ENCODE measurements at regions not wholly inside any gene's neighbourhood (a gene's known extent, or its start where the extent isn't known, plus 50 kb on each side); places are given as distances from the start of the nearest gene placed in this dataset.
A peak's percentile ranks its signal among the peaks of the same experiment; 100 is the strongest.

DNA sequence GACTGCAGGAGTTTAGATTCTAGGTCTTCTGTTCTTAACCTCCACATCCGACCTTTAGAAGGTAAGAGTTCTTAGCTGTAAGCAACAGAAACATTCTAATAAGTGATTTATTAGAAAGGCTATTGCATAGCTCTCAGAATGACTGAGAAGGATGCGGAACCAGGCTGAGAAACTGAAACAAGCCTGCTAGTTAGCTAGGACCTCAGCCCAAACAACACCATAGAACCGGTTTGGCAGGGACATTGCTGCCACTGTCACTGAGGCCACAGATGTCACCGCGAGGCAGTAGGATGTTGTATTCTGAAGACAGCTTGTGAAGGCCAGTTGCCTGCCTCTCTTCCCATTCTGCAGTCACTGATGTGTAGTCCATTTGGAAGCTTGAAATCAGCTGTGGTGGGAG is 160.0 kb upstream of the ARX start:
- Histone ChIP-seq H3K4me1 (ENCODE audit: control insufficient read depth, insufficient read depth, low read length) (peaks cover 28% of the 10 kb centered on the region), H3K9ac (ENCODE audit: low read depth, low read length) (no peak overlapping the region), H3K9me3 (ENCODE audit: control insufficient read depth, insufficient read depth, low read length) (no peaks in the 10 kb centered on the region), H3K4me3 (ENCODE audit: low read depth, low read length) (no peak overlapping the region), H3K27me3 (ENCODE audit: control insufficient read depth, insufficient read depth, low read length) (no peaks in the 10 kb centered on the region), H3K36me3 (ENCODE audit: control insufficient read depth, insufficient read depth, low read length) (no peaks in the 10 kb centered on the region)

DNA sequence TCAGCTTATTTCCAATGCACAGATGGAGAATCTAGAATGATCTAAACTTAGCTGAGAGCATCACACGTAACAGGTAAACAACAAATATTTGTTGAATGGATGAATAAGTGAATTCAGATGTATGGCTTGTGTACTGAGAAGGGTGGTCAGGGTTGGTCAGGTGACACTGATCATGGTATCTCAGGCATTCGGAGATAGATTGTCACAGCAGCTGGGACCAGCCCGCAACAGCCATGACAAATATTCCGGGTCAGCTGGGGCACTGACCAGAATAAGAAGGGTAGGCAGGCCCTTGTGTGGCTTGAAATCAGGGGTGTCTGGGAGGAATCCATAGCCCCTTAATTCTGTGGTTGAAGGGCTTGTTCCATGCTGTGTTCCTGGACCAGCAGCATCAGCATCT is 159.4 kb upstream of the ARX start:
- Histone ChIP-seq H3K4me1 (ENCODE audit: control insufficient read depth, insufficient read depth, low read length) (peaks cover 28% of the 10 kb centered on the region), H3K4me3 (ENCODE audit: low read depth, low read length) (no peak overlapping the region), H3K27me3 (ENCODE audit: control insufficient read depth, insufficient read depth, low read length) (no peaks in the 10 kb centered on the region), H3K36me3 (ENCODE audit: control insufficient read depth, insufficient read depth, low read length) (no peaks in the 10 kb centered on the region), H3K9me3 (ENCODE audit: control insufficient read depth, insufficient read depth, low read length) (no peaks in the 10 kb centered on the region), H3K9ac (ENCODE audit: low read depth, low read length) (no peak overlapping the region)

DNA sequence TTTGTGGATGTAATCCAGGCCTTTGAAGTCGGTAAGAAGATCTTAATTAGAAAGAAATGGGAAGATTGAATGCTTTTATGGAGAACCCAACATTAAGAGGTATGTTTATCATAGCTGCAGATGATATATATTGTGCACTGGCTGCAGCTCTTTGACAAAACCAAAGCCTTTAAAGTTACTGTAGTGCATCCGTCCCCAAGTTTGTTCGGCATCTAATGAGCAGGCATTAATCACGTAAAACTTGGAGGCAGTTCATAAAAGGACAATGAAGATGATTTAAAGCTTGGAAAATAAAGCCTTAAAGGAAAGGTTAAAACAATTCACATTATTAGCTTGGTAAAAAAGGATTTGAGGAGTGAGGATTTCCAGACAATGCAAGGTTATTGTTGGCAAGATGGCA is 150.8 kb upstream of the ARX start:
- no peaks in the 10 kb centered on the region for H3K9me3 ChIP-seq (ENCODE audit: control insufficient read depth, insufficient read depth, low read length)
- H3K36me3 ChIP-seq (ENCODE audit: control insufficient read depth, insufficient read depth, low read length), result no peaks in the 10 kb centered on the region
- H3K9ac ChIP-seq (ENCODE audit: low read depth, low read length), result no peak overlapping the region
- no peak overlapping the region for H3K4me3 ChIP-seq (ENCODE audit: low read depth, low read length)
- H3K27me3 ChIP-seq (ENCODE audit: control insufficient read depth, insufficient read depth, low read length), result no peaks in the 10 kb centered on the region
- H3K4me1 ChIP-seq (ENCODE audit: control insufficient read depth, insufficient read depth, low read length), result no peaks in the 10 kb centered on the region

DNA sequence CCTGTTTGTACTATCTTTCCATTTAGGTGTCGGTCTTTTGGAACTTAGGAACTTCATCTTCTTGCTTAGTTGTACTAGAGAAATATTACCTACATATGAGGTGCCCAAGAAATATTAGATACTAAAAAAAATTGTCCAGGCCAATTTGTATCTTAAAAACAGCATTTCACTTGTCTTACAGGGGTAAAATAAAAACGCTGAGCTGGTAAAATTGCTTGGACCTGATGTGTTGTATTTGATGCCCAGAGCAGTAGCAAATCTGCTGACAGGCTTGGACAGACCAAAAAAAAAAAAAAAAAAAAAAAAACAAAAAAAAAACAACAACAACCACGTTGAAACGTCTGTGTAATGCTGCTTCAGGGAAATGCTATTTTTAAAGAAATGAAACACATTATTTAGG is 150.4 kb upstream of the ARX start:
- H3K9ac ChIP-seq (ENCODE audit: low read depth, low read length), result no peak overlapping the region
- no peaks in the 10 kb centered on the region for H3K36me3 ChIP-seq (ENCODE audit: control insufficient read depth, insufficient read depth, low read length)
- H3K9me3 ChIP-seq (ENCODE audit: control insufficient read depth, insufficient read depth, low read length), result no peaks in the 10 kb centered on the region
- no peaks in the 10 kb centered on the region for H3K27me3 ChIP-seq (ENCODE audit: control insufficient read depth, insufficient read depth, low read length)
- no peak overlapping the region for H3K4me3 ChIP-seq (ENCODE audit: low read depth, low read length)
- H3K4me1 ChIP-seq (ENCODE audit: control insufficient read depth, insufficient read depth, low read length), result no peaks in the 10 kb centered on the region

DNA sequence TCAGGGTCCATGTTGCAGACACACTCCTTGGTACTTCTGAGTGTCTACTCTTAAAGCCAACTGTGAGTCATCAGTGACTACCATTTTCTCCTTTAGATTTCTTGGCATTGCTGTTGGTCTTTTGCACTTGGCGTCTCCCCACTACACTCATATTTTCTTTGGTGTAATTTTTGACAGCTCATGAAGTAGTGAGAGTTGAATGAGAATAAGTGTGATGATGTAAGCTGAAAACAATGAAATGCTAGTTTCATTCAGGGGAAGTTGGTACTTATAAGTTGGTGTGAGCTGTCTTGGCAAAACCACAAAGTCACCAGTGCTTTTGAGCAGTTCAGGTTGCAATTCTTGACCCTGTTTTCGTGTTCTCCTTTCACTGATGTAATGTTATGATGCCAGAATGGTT is 142.9 kb upstream of the ARX start:
- no peak overlapping the region for H3K4me3 ChIP-seq (ENCODE audit: low read depth, low read length)
- no peaks in the 10 kb centered on the region for H3K4me1 ChIP-seq (ENCODE audit: control insufficient read depth, insufficient read depth, low read length)
- H3K36me3 ChIP-seq (ENCODE audit: control insufficient read depth, insufficient read depth, low read length), result no peaks in the 10 kb centered on the region
- H3K9me3 ChIP-seq (ENCODE audit: control insufficient read depth, insufficient read depth, low read length), result no peaks in the 10 kb centered on the region
- no peak overlapping the region for H3K9ac ChIP-seq (ENCODE audit: low read depth, low read length)
- no peaks in the 10 kb centered on the region for H3K27me3 ChIP-seq (ENCODE audit: control insufficient read depth, insufficient read depth, low read length)

DNA sequence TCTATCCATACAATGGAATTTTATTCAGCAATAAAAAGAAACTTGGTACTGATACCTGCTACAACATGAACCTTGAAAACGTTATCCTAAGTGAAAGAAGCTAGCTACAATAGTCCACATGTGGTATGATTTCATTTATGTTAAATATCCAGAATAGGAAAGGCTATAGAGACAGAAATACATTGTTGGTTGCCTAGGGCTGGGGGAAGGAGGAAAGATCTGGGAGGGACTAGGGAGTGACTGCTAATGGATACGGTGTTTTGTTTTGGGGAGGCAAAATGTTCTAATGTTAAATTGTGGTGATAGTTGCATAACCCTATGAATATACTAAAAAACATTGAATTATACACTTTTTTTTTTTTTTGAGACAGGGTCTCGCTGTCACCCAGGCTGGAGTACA is 141.1 kb upstream of the ARX start:
- Histone ChIP-seq H3K27me3 (ENCODE audit: control insufficient read depth, insufficient read depth, low read length) (no peaks in the 10 kb centered on the region), H3K36me3 (ENCODE audit: control insufficient read depth, insufficient read depth, low read length) (no peaks in the 10 kb centered on the region), H3K4me3 (ENCODE audit: low read depth, low read length) (no peak overlapping the region), H3K9ac (ENCODE audit: low read depth, low read length) (no peak overlapping the region), H3K4me1 (ENCODE audit: control insufficient read depth, insufficient read depth, low read length) (no peaks in the 10 kb centered on the region), H3K9me3 (ENCODE audit: control insufficient read depth, insufficient read depth, low read length) (no peaks in the 10 kb centered on the region)

DNA sequence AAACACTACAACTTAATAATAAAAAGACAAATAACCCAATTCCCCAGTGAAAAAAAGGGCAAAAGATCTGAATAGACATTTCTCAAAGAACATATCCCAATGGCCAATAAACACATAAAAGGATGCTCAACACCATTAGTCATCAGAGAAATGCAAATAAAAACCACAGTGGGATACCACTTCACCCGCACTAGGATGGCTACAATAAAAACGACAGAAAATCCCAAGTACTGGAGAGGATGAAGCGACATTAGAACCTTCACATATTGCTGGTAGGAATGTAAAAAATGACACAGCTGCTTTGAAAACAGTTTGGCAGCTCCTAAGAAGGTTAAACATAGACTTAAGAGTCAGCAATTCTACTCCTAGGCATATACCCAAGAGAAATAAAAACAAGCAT is 140.6 kb upstream of the ARX start:
- no peaks in the 10 kb centered on the region for H3K9me3 ChIP-seq (ENCODE audit: control insufficient read depth, insufficient read depth, low read length)

DNA sequence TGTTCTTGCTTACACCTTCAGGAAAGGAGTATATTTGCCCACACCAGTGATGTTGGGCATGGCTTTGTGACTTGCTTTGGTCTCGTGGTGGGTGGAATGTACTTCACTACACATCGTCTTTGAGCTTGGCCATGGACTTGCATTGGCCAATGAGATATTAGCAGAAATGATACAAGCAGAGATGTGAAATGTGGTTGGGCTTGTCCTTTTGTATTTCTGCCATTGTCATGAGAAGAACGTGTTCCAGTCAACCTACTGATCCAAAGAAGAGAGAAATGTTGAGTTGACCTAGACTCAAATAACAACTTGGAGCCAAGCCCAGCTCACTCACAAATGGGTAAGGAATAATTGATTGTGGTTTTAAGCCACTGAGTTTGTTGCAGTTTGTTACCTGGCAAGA is 138.4 kb upstream of the ARX start:
- Histone ChIP-seq H3K4me3 (ENCODE audit: low read depth, low read length) (no peak overlapping the region), H3K9me3 (ENCODE audit: control insufficient read depth, insufficient read depth, low read length) (no peaks in the 10 kb centered on the region), H3K27me3 (ENCODE audit: control insufficient read depth, insufficient read depth, low read length) (no peaks in the 10 kb centered on the region), H3K4me1 (ENCODE audit: control insufficient read depth, insufficient read depth, low read length) (no peaks in the 10 kb centered on the region), H3K36me3 (ENCODE audit: control insufficient read depth, insufficient read depth, low read length) (no peaks in the 10 kb centered on the region), H3K9ac (ENCODE audit: low read depth, low read length) (no peak overlapping the region)

More for the DNA sequence above, 140.6 kb upstream of the ARX start:
- Histone ChIP-seq H3K36me3 (ENCODE audit: control insufficient read depth, insufficient read depth, low read length) (no peaks in the 10 kb centered on the region), H3K4me1 (ENCODE audit: control insufficient read depth, insufficient read depth, low read length) (no peaks in the 10 kb centered on the region), H3K27me3 (ENCODE audit: control insufficient read depth, insufficient read depth, low read length) (no peaks in the 10 kb centered on the region), H3K9ac (ENCODE audit: low read depth, low read length) (no peak overlapping the region), H3K4me3 (ENCODE audit: low read depth, low read length) (no peak overlapping the region)

DNA sequence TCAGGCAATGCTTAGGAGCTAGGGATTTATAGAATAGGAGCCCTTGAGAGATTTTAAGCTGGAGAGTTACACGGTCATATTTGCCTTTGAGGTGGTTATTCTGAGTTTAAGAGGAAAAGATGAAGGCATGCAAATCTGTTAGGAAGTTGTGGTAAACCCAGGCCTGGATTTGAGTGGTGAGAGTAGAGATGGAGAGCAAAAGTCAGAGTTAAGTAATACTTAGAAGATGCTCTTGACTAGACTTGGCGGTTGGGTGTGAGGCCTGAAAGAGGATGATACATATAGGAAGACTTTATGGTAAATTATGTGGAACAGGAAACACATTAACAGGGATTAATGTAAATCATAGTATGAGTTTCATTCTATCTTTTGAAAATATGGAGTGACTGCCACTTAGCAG is 136.0 kb upstream of the ARX start:
- Histone ChIP-seq H3K9ac (ENCODE audit: low read depth, low read length) (no peak overlapping the region), H3K9me3 (ENCODE audit: control insufficient read depth, insufficient read depth, low read length) (no peaks in the 10 kb centered on the region), H3K4me3 (ENCODE audit: low read depth, low read length) (no peak overlapping the region), H3K27me3 (ENCODE audit: control insufficient read depth, insufficient read depth, low read length) (no peaks in the 10 kb centered on the region), H3K4me1 (ENCODE audit: control insufficient read depth, insufficient read depth, low read length) (no peaks in the 10 kb centered on the region), H3K36me3 (ENCODE audit: control insufficient read depth, insufficient read depth, low read length) (no peaks in the 10 kb centered on the region)

DNA sequence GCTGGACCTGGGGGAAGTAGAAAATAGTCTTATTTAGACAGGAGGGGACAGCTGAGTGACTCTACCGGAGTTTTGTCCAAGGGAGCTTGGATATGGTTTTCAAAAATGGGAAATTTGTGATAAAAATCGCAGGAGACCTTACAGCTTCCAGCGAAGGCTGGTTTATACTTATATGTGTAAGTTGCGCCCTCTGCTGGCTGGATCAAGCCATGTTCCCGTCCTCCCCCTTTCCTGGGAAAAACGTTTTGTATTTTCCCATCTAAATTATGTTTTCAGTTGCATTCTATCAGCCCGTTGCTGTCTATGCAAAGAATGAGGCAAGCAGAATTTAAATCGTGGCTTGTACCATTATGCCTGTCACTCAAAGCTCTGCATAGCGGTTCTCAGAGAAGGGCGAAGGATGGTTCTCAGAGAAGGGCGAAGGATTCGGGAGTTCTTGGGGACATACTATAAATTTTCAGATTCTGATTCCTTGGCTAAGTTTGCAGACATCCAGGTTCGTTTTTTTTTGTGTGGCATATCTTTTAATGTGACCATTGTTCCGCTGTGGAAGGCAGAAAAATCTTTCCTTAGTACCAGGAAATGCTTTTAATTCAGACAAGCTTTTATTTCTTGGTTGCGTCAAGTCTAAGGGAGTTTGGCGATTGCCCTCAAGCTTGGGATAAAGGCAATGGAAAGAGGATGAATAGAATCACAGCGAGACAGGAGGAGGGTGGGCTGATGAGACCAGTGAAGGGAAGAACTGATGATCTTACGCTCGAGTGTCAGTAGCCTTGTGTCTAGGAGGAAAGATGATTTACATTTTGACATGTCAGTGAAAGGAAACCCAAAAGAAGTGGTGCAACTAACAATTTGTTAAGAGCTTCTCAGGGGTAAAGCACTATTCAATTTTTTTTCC is 128.5 kb upstream of the ARX start:
- Histone ChIP-seq H3K4me3 (ENCODE audit: low read depth, low read length) (peak overlapping the region; percentile 27), H3K9ac (ENCODE audit: low read depth, low read length) (no peak overlapping the region), H3K9me3 (ENCODE audit: control insufficient read depth, insufficient read depth, low read length) (no peaks in the 10 kb centered on the region), H3K4me1 (ENCODE audit: control insufficient read depth, insufficient read depth, low read length) (peaks cover 5% of the 10 kb centered on the region), H3K36me3 (ENCODE audit: control insufficient read depth, insufficient read depth, low read length) (no peaks in the 10 kb centered on the region), H3K27me3 (ENCODE audit: control insufficient read depth, insufficient read depth, low read length) (no peaks in the 10 kb centered on the region)

DNA sequence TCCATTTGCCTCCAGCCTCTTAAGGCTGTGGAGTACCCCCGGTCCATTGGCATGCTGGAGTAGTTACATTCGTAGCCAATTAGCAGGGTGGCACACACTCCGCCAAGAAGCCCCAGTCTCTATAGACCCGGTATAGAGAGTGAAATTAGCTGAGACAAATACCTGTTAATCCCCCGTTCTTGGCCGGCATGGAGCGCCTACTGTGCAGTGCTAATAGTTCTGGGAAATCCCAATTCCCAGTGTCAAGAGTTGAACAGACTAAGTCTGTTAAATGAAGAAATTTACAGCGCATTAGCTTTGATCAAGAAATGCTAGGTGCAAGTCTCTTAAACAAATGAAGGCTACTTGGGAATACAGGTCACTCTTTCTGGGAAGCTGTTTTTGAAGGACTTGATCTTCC is 127.8 kb upstream of the ARX start:
- Histone ChIP-seq H3K4me3 (ENCODE audit: low read depth, low read length) (no peak overlapping the region), H3K9me3 (ENCODE audit: control insufficient read depth, insufficient read depth, low read length) (no peaks in the 10 kb centered on the region), H3K9ac (ENCODE audit: low read depth, low read length) (no peak overlapping the region), H3K27me3 (ENCODE audit: control insufficient read depth, insufficient read depth, low read length) (no peaks in the 10 kb centered on the region), H3K4me1 (ENCODE audit: control insufficient read depth, insufficient read depth, low read length) (peaks cover 5% of the 10 kb centered on the region), H3K36me3 (ENCODE audit: control insufficient read depth, insufficient read depth, low read length) (no peaks in the 10 kb centered on the region)

DNA sequence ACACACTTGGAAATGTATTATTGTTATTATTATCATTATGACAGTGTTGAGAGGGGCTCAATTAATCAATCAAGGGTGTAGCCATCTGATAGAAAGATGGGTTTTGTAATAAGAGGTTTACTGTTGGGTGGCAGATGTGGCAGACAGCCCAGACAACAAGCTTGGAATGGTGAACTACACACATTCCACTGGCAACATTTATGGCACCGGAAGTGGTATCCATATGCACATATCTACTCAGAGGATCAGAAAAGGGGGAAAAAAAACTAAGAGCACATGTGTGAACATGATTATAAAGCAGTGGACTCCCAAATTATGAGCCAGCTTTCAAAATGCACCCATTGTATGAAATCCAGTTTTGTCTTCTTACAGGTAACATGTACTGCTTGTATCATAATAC is 125.9 kb upstream of the ARX start:
- Histone ChIP-seq H3K9me3 (ENCODE audit: control insufficient read depth, insufficient read depth, low read length) (no peaks in the 10 kb centered on the region), H3K4me3 (ENCODE audit: low read depth, low read length) (no peak overlapping the region), H3K9ac (ENCODE audit: low read depth, low read length) (no peak overlapping the region), H3K4me1 (ENCODE audit: control insufficient read depth, insufficient read depth, low read length) (peaks cover 5% of the 10 kb centered on the region), H3K36me3 (ENCODE audit: control insufficient read depth, insufficient read depth, low read length) (no peaks in the 10 kb centered on the region), H3K27me3 (ENCODE audit: control insufficient read depth, insufficient read depth, low read length) (no peaks in the 10 kb centered on the region)

Measured in iPS-15b (cell line).